SU-DHL-6 (cell line): ENCODE measurements at regions not wholly inside any gene's neighbourhood (a gene's known extent, or its start where the extent isn't known, plus 50 kb on each side); places are given as distances from the start of the nearest gene placed in this dataset.
"Not testable (repeated sequence)": the region's sequence is repeated elsewhere in the genome, so short reads cannot be mapped to it uniquely, and the experiment has no call there.

Experiments used
- H2AFZ ChIP-seq: fragments of 200-600 bp; sonication (generic); 2 replicates; pipeline ENCODE4 v1.6.1; 2014; ENCODE audit warnings: low read depth, mild to moderate bottlenecking, moderate library complexity, mixed read lengths, antibody characterized with exemption, low read length; ENCODE audit not compliant: severe bottlenecking
- H3F3A ChIP-seq: fragments of 200-600 bp; shearing (Covaris generic); 2 replicates; pipeline ENCODE4 v1.6.0; 2016; ENCODE audit warnings: antibody characterized with exemption, mild to moderate bottlenecking; ENCODE audit not compliant: insufficient read depth
- H3K27ac ChIP-seq: fragments of 200-600 bp; sonication (generic); 2 replicates; pipeline ENCODE4 v1.5.1; 2016; ENCODE audit warnings: low read depth, mild to moderate bottlenecking, low read length, moderate library complexity, mixed read lengths
- H3K27me3 ChIP-seq: fragments of 200-600 bp; sonication (generic), shearing (Covaris generic); 2 replicates; pipeline ENCODE4 v1.6.0; 2014; ENCODE audit warnings: mild to moderate bottlenecking, low read length
- H3K36me3 ChIP-seq: fragments of 200-600 bp; sonication (generic); 2 replicates; pipeline ENCODE4 v1.6.1; 2014; ENCODE audit warnings: mild to moderate bottlenecking, low read length, mixed read lengths
- H3K4me2 ChIP-seq: fragments of 300-600, 200-600 bp; shearing (Covaris generic), sonication (generic); 2 replicates; pipeline ENCODE4 v1.6.0; 2014; ENCODE audit warnings: low read length, low read depth, mild to moderate bottlenecking; ENCODE audit not compliant: poor library complexity, severe bottlenecking
- H3K4me3 ChIP-seq: fragments of 200-600 bp; sonication (generic); 2 replicates; pipeline ENCODE4 v1.5.1; 2014; ENCODE audit warnings: antibody characterized with exemption, low read length, mild to moderate bottlenecking, mixed read lengths; ENCODE audit not compliant: insufficient read depth, poor library complexity, severe bottlenecking
- H3K79me2 ChIP-seq: fragments of 200-600 bp; sonication (generic); 2 replicates; pipeline ENCODE4 v1.6.1; 2014; ENCODE audit warnings: mild to moderate bottlenecking, low read length, moderate library complexity; ENCODE audit not compliant: insufficient read depth
- H3K9ac ChIP-seq: fragments of 200-600 bp; sonication (generic); 2 replicates; pipeline ENCODE4 v1.7.0; 2014; ENCODE audit warnings: mild to moderate bottlenecking, low read length
- H3K9me2 ChIP-seq: fragments of 200-600 bp; sonication (generic); replicated peaks from 2 replicates; pipeline ENCODE4 v1.6.1; 2014; ENCODE audit warnings: low read length; ENCODE audit not compliant: insufficient read depth
- H3K9me3 ChIP-seq: fragments of 200-600 bp; sonication (generic); 2 replicates; pipeline ENCODE4 v1.6.1; 2014; ENCODE audit warnings: low read length, mixed read lengths; ENCODE audit not compliant: insufficient read depth
- H4K20me1 ChIP-seq: fragments of 200-600 bp; sonication (generic); 2 replicates; pipeline ENCODE4 v1.6.1; 2014; ENCODE audit warnings: low read depth, mild to moderate bottlenecking, antibody characterized with exemption, low read length, moderate library complexity, mixed read lengths
- EZH2phosphoT487 ChIP-seq: fragments of 200-600 bp; sonication (generic), shearing (Covaris generic); conservative IDR thresholded peaks from 2 replicates; pipeline ENCODE4 v1.6.1; 2018; ENCODE audit warnings: mild to moderate bottlenecking, antibody characterized with exemption, low read length, moderate library complexity, mixed read lengths
- TF ChIP-seq, protein P1 (sequence below): fragments of 200-600 bp; sonication (generic); IDR thresholded peaks from one replicate; pipeline ENCODE4 v1.5.1; 2017; ENCODE audit warnings: antibody characterized with exemption, mild to moderate bottlenecking, low read length, moderate library complexity; ENCODE audit not compliant: insufficient read depth, poor library complexity, severe bottlenecking

DNA sequence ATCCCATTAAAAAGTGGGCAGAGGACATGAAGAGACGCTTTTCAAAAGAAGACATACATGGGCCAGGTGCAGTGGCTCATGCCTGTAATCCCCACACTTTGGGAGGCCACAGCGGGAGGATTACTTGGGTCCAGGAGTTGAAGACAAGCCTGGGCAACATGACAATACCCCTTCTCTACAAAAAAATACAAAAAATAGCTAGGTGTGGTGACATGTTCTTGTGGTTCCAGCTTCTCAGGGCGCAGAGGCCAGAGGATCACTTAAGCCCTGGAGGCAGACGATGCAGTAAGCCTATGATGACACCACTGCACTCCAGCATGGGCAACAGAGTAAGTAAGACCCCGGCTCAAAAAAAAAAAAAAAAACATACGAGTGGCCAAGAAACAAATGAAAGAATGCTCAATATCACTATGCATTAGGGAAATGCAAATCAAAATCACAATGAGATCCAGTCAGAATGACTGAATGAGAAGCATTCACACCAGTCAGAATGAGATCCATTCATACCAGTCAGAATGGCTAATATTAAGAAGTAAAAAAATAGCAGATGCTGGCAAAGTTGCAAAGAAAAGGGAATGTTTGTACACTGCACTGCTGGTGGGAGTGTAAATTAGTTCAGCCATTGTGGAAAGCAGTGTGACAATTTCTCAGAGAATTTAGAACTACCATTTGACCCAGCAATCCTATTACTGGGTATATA lies 550.2 kb upstream of the SLC39A10 start:
- no peak overlapping the region for H3K9ac ChIP-seq
- H3K9me3 ChIP-seq = no peaks in the 10 kb centered on the region
- H3K36me3 ChIP-seq = no peaks in the 10 kb centered on the region
- no peaks in the 10 kb centered on the region for H3K27me3 ChIP-seq
- H4K20me1 ChIP-seq = no peaks in the 10 kb centered on the region
- H3K4me2 ChIP-seq = no peak overlapping the region
- H3F3A ChIP-seq = no peaks in the 10 kb centered on the region
- TF ChIP-seq, protein P1, sequence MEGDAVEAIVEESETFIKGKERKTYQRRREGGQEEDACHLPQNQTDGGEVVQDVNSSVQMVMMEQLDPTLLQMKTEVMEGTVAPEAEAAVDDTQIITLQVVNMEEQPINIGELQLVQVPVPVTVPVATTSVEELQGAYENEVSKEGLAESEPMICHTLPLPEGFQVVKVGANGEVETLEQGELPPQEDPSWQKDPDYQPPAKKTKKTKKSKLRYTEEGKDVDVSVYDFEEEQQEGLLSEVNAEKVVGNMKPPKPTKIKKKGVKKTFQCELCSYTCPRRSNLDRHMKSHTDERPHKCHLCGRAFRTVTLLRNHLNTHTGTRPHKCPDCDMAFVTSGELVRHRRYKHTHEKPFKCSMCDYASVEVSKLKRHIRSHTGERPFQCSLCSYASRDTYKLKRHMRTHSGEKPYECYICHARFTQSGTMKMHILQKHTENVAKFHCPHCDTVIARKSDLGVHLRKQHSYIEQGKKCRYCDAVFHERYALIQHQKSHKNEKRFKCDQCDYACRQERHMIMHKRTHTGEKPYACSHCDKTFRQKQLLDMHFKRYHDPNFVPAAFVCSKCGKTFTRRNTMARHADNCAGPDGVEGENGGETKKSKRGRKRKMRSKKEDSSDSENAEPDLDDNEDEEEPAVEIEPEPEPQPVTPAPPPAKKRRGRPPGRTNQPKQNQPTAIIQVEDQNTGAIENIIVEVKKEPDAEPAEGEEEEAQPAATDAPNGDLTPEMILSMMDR = no peak
- no peak for TF ChIP-seq EZH2phosphoT487
- H3K79me2 ChIP-seq = no peaks in the 10 kb centered on the region
- no peaks in the 10 kb centered on the region for H3K9me2 ChIP-seq
- H3K27ac ChIP-seq = no peak overlapping the region
- no peak overlapping the region for H3K4me3 ChIP-seq
- H2AFZ ChIP-seq = no peak overlapping the region

DNA sequence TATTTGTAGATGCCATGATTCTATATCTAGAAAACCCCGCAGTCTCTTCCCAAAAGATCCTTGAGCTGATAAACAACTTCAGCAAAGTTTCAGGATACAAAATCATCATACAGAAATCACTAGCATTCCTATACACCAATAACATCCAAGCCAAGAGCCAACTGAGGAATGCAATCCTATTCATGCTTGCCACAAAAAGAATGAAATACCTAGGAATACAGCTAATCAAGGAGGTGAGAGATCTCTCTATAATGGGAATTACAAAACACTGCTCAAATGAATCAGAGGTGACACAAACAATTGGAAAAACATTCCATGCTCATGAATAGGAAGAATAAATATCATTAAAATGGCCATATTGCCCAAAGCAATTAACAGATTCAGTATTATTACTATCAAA lies 551.4 kb upstream of the SLC39A10 start:
- no peaks in the 10 kb centered on the region for H3K36me3 ChIP-seq
- H3K9ac ChIP-seq = no peak overlapping the region
- TF ChIP-seq, protein P1 = no peak
- no peak for TF ChIP-seq EZH2phosphoT487
- no peaks in the 10 kb centered on the region for H3K9me2 ChIP-seq
- H3F3A ChIP-seq = no peaks in the 10 kb centered on the region
- no peaks in the 10 kb centered on the region for H3K79me2 ChIP-seq
- no peaks in the 10 kb centered on the region for H3K27me3 ChIP-seq
- no peaks in the 10 kb centered on the region for H3K9me3 ChIP-seq
- H3K27ac ChIP-seq = no peak overlapping the region
- no peak overlapping the region for H3K4me3 ChIP-seq
- no peak overlapping the region for H2AFZ ChIP-seq
- no peaks in the 10 kb centered on the region for H4K20me1 ChIP-seq
- no peak overlapping the region for H3K4me2 ChIP-seq

DNA sequence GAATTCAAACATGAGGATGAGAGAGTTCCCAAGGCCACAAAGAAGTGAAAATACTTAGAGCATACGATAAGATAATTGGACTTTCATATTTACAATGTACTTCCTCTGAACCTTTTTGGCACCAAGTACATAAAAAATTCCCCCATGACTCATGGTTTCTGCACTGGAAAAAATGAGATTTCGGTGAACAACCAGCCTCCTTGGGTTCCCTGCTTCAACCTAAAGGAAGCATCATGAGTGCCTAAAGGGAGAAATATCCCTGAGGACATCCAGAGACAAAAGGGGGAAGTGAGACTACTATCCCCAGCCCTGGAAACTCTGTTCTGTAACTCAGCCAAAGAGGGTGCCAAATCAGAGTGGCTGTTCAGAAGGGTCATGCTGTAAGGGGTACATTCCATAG lies 562.7 kb upstream of the SLC39A10 start:
- Histone ChIP-seq H3K27me3 (no peaks in the 10 kb centered on the region), H3K9me2 (no peaks in the 10 kb centered on the region), H3K4me2 (no peak overlapping the region), H3F3A (no peaks in the 10 kb centered on the region), H3K36me3 (no peaks in the 10 kb centered on the region), H3K9me3 (no peaks in the 10 kb centered on the region), H3K27ac (no peak overlapping the region), H4K20me1 (no peaks in the 10 kb centered on the region), H2AFZ (no peak overlapping the region), H3K9ac (no peak overlapping the region), H3K4me3 (no peak overlapping the region), H3K79me2 (no peaks in the 10 kb centered on the region)
- TF ChIP-seq EZH2phosphoT487 = no peak

DNA sequence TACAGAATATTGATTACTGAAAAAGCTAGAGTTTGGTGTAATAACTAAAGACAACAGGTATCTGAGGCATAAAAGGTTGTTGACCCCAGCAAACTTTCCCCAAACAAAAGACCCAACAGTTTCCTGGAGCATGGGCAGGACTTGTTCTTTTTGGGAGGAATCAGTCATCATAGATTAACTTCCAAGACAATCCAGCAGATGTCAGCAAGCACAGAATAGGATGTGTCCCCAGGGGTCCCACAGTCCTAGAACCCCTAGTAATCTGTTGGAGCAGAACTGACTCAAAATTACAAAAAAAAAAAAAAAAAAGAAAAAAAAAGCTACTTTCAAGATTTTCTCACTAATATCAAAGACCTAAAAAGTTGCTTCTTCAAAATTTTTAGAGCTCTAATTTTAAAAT lies 564.7 kb upstream of the SLC39A10 start:
- H2AFZ ChIP-seq = no peak overlapping the region
- no peaks in the 10 kb centered on the region for H3F3A ChIP-seq
- H3K27ac ChIP-seq = no peak overlapping the region
- H4K20me1 ChIP-seq = no peaks in the 10 kb centered on the region
- no peaks in the 10 kb centered on the region for H3K79me2 ChIP-seq
- no peaks in the 10 kb centered on the region for H3K36me3 ChIP-seq
- TF ChIP-seq EZH2phosphoT487 = no peak
- TF ChIP-seq, protein P1 = no peak
- H3K9me2 ChIP-seq = no peaks in the 10 kb centered on the region
- no peak overlapping the region for H3K4me2 ChIP-seq
- H3K4me3 ChIP-seq = no peak overlapping the region
- no peaks in the 10 kb centered on the region for H3K27me3 ChIP-seq
- H3K9ac ChIP-seq = no peak overlapping the region
- H3K9me3 ChIP-seq = no peaks in the 10 kb centered on the region

DNA sequence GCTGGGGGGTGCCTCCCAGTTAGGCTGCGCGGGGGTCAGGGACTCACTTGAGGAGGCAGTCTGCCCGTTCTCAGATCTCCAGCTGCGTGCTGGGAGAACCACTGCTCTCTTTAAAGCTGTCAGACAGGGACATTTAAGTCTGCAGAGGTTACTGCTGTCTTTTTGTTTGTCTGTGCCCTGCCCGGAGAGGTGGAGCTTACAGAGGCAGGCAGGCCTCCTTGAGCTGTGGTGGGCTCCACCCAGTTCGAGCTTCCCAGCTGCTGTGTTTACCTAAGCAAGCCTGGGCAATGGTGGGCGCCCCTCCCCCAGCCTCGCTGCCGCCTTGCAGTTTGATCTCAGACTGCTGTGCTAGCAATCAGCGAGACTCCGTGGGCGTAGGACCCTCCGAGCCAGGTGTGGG lies 584.2 kb upstream of the SLC39A10 start:
- not testable (repeated sequence) for H4K20me1 ChIP-seq, H3K9me3 ChIP-seq, H3K79me2 ChIP-seq, H3K27ac ChIP-seq, H3K4me2 ChIP-seq, H3K9me2 ChIP-seq, H3K36me3 ChIP-seq, H2AFZ ChIP-seq, H3F3A ChIP-seq, H3K4me3 ChIP-seq, H3K27me3 ChIP-seq, H3K9ac ChIP-seq
